GM06990 (cell line): ENCODE measurements at regions not wholly inside any gene's neighbourhood (a gene's known extent, or its start where the extent isn't known, plus 50 kb on each side); places are given as distances from the start of the nearest gene placed in this dataset.

Experiments used
- DNase-seq: peaks from one replicate; pipeline ENCODE4 v3.0.0-alpha.2; 2011; ENCODE audit not compliant: insufficient read length; ENCODE audit errors: extremely low read depth
- H3K27me3 ChIP-seq: replicated peaks from 2 replicates; pipeline ENCODE4 v1.6.0; 2011; ENCODE audit warnings: low read length; ENCODE audit not compliant: control insufficient read depth, insufficient read depth
- H3K36me3 ChIP-seq: 2 replicates; pipeline ENCODE4 v1.5.1; 2011; ENCODE audit warnings: low read length; ENCODE audit not compliant: control insufficient read depth, insufficient read depth
- H3K4me3 ChIP-seq: replicated peaks from 2 replicates; pipeline ENCODE4 v1.5.1; 2011; ENCODE audit warnings: low read depth, mild to moderate bottlenecking, control low read depth, low read length
- TF ChIP-seq, protein P1 (sequence below): IDR thresholded peaks from 2 replicates; pipeline ENCODE4 v1.5.1; 2011; ENCODE audit warnings: low read length, control low read depth, mild to moderate bottlenecking, inconsistent platforms; ENCODE audit not compliant: insufficient read depth, poor library complexity, severe bottlenecking

DNA sequence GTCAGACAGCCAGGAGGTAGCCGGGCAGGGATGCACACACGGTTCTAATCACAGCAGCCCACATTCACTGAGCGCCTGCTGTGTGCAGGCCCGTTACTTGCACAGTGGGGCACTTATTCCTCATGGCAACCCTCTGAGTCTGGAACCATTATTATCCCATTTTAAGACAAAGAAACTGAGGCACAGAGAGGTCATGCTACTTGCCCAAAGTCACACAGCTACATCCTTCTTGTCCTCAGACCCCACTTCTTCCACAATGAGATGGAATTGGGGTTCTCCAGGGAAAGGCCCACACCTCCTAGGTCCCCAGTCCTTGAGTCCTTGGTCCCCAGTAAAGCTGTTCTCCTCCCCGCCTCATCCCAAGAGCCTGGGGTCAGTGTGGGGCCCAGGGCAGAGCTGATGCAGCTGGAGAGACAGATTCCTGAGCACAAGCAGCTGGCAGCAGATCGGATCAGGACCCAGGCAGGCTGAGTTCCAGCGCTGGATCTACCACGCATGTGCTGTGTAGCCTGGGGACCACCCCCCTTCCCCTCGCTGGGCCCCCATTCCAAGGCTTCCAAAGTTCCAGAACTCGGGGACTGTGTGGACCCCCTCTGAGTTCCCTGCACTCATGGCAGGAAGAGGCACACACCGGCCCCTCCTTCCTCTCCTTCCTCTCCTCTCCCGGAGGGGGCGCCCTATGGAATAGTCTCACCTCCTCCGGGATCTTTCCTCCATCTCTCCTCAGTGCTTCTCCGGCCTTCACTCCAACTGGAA is 393.4 kb downstream of the MATN1 start:
- H3K4me3 ChIP-seq = no peak overlapping the region
- TF ChIP-seq, protein P1, sequence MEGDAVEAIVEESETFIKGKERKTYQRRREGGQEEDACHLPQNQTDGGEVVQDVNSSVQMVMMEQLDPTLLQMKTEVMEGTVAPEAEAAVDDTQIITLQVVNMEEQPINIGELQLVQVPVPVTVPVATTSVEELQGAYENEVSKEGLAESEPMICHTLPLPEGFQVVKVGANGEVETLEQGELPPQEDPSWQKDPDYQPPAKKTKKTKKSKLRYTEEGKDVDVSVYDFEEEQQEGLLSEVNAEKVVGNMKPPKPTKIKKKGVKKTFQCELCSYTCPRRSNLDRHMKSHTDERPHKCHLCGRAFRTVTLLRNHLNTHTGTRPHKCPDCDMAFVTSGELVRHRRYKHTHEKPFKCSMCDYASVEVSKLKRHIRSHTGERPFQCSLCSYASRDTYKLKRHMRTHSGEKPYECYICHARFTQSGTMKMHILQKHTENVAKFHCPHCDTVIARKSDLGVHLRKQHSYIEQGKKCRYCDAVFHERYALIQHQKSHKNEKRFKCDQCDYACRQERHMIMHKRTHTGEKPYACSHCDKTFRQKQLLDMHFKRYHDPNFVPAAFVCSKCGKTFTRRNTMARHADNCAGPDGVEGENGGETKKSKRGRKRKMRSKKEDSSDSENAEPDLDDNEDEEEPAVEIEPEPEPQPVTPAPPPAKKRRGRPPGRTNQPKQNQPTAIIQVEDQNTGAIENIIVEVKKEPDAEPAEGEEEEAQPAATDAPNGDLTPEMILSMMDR = no peak
- H3K36me3 ChIP-seq = no peaks in the 10 kb centered on the region
- no peaks in the 10 kb centered on the region; the same call in none of the 2 replicates for H3K27me3 ChIP-seq
- DNase-seq = no peak

DNA sequence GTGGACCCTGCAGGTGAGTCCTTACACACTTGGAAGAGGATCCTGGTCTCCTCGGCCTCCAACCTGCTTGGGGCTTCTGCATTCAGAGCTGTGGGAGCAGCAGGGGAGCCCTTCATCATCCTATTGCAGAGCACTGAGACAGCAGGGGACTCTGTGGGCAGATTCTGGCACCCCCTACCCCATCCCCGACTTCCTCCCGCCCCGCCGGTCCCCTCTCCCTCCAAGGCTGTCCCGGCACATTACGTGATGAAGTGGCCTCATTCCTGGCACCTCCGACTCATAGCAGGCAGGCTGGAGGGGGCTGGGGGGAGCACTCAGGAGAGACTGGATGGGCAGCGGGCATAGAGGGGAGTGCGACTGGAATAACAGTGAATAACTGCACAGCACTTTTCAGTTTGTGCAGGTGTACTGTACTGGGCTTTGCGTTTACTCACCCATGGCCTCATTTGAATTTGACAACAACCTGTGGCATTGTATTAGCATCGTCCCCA is 394.1 kb downstream of the MATN1 start:
- no peaks in the 10 kb centered on the region for H3K36me3 ChIP-seq
- DNase-seq = no peak
- no peak overlapping the region for H3K4me3 ChIP-seq
- no peaks in the 10 kb centered on the region; the same call in none of the 2 replicates for H3K27me3 ChIP-seq
- TF ChIP-seq, protein P1 = no peak

DNA sequence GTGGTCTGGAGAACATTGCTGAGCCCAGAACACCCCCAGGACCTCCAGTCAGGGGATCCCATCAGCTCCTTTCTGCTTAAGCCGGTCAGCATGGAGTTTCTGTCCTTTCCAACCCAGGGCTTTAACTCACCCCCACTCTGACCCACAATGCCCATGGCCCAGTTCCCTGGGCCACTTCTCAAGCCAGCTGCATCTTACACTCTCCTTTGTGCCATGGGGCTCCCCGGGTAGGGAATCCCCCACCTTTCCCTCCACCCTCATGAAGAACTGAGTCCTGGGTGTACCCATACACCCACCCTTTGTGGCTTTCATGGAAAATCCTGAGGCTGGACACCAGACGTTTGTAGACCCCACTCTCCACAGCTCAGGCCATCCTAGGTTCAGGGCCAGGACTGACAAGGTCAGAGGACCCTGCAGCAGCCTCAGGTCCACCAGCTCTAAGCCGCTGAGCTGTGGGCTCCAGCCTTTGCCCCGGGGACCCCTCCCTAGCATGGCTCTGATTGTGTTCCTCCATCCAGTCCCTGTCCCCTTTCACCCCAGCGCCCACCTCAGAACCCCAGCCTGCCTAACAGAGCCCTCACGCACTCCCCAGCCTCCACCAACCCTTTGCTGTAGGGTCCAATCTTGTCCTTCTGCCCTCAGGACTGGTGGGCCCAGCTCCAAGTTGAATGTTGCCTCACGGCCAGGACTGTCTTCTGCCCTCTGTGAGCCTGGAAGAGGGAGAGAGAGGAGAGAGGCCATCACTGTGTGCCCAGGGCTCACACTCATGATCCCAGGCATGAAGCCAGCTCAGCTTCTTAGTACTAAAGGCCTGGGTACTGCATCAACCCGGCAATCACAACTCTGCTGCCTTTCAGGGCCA is 394.8 kb downstream of the MATN1 start:
- DNase-seq = no peak

DNA sequence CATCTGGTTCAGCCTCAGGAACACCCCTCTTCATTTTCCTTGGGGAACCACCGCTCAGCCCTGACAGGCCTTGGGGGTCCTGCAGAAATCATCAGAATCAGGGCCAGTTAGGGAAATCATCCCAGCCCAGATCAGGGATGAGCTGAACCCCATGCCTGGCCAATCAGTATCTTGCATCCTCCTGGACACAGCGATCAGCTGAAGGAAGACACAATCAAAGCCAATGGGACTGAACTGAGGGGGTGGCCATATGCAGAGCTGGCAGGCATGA is 395.4 kb downstream of the MATN1 start:
- TF ChIP-seq, protein P1 = no peak
- no peaks in the 10 kb centered on the region for H3K36me3 ChIP-seq
- no peak overlapping the region for H3K4me3 ChIP-seq
- no peak for DNase-seq
- no peaks in the 10 kb centered on the region; the same call in none of the 2 replicates for H3K27me3 ChIP-seq

More for the DNA sequence above, 394.8 kb downstream of the MATN1 start:
- Histone ChIP-seq H3K4me3 (no peak overlapping the region), H3K36me3 (no peaks in the 10 kb centered on the region), H3K27me3 (no peaks in the 10 kb centered on the region; the same call in none of the 2 replicates)
- TF ChIP-seq, protein P1 = no peak

DNA sequence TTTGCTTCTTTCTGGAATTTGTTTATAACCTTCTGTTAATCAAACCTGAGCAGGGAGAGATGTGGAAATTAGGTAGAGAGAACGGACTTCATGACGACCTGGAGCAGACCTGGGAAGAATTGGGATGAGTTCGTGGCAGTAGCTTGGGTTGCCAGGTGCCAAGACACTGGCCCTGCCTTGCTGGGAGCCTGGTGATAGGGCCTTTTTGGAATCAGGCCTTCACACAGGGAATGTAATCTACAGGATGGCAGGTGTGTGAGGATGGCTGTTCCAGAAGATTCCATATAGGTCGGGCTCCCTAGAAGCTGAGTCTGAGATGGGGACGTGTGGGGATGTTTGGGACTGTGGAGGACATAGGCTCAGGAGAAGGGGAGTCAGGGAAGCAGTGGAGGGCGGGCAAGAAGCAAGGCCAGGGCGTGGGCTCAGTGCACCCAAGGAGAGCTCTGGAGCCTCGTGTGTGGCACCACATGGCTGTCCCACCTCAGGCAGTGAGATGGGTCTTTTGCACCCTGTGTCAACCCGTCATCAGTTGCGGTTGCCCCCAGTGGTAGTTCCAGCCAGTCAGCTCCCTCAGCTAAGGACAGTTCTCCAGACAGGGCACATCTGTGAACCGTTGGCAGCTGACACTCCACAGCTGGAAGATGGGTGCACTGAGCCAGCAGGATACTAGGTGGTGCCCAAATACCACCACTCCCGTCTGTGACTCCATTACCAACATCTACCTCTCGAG is 395.9 kb downstream of the MATN1 start:
- H3K4me3 ChIP-seq = no peak overlapping the region
- no peak for DNase-seq
- no peaks in the 10 kb centered on the region for H3K36me3 ChIP-seq
- H3K27me3 ChIP-seq = no peaks in the 10 kb centered on the region; the same call in 1 of the 2 replicates
- TF ChIP-seq, protein P1 = no peak
